K562 (cell line): ENCODE measurements at regions not wholly inside any gene's neighbourhood (a gene's known extent, or its start where the extent isn't known, plus 50 kb on each side); places are given as distances from the start of the nearest gene placed in this dataset.

Experiments
- BRF2 ChIP-seq: IDR thresholded peaks from 3 replicates; pipeline ENCODE4 v1.6.1; 2011; ENCODE audit warnings: borderline replicate concordance, mild to moderate bottlenecking; ENCODE audit not compliant: insufficient read length, insufficient read depth
- CTCF ChIP-seq, 3 experiments: IDR thresholded peaks in 2 of 3; conservative IDR thresholded peaks in 1 of 3; 2 replicates each; pipeline ENCODE4 v1.5.1; 2011 to 2012; ENCODE audit warnings: low read length in 3 of 3, mild to moderate bottlenecking in 3 of 3, control low read depth in 2 of 3, improper control_type of control experiment in 1 of 3, inconsistent platforms in 1 of 3, low read depth in 1 of 3, mixed read lengths in 1 of 3, moderate library complexity in 1 of 3; ENCODE audit not compliant: insufficient read depth in 2 of 3
- FOS ChIP-seq: IDR thresholded peaks from 3 replicates; pipeline ENCODE4 v1.6.1; 2011; ENCODE audit not compliant: insufficient read length; ENCODE audit errors: extremely low read depth
- IRF2 ChIP-seq: sonication (generic); formaldehyde crosslinking; IDR thresholded peaks from 2 replicates; pipeline ENCODE4 v1.8.1; 2022; ENCODE audit warnings: mild to moderate bottlenecking, missing genetic modification reagents
- MXI1 ChIP-seq: IDR thresholded peaks from 2 replicates; pipeline ENCODE4 v1.6.1; 2011; ENCODE audit warnings: low read depth, mild to moderate bottlenecking, improper control_type of control experiment, low read length
- PHF8 ChIP-seq: fragments of 200-600 bp; sonication (generic); IDR thresholded peaks from 2 replicates; pipeline ENCODE4 v1.6.1; 2012; ENCODE audit warnings: mixed run types, mild to moderate bottlenecking, inconsistent platforms, low read length, moderate library complexity, borderline replicate concordance
- SREBF2 ChIP-seq: sonication (generic); formaldehyde crosslinking; IDR thresholded peaks from 2 replicates; pipeline ENCODE4 v1.4.0; 2020; ENCODE audit warnings: mild to moderate bottlenecking, missing genetic modification reagents

DNA sequence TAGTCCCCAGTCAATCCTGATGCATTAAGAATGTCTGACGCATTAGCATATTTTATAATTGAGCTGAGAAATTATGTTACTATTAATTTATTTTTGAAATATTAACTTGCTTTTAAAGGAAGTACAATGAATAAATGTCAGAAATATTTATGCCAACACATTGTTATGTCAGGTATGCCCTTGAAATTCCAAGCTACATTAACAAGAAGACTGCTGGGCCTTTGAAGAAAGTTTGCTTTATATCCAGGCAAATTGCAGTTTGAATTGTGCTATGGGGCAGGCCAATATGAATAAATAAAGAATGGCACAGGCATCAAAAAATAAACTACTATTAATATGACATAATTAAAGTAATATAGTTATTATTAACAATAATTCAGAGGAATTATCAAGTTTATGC is 1391.3 kb downstream of the PLA2G4A start:
- TF ChIP-seq SREBF2 (CRISPR knock-in tag) (no peak), CTCF (IDR thresholded peaks at IDR 0.05 in 2 of 3, conservative IDR thresholded peaks at IDR 0.05 in 1 of 3; ENCODE audit: insufficient read depth in 2 of 3, low read depth in 1 of 3, low read length in 3 of 3) (no peak), IRF2 (CRISPR knock-in tag) (no peak), FOS (no peak), PHF8 (no peak), BRF2 (no peak), MXI1 (no peak)
